PC-3 (cell line): ENCODE measurements at regions not wholly inside any gene's neighbourhood (a gene's known extent, or its start where the extent isn't known, plus 50 kb on each side); places are given as distances from the start of the nearest gene placed in this dataset.

ENCODE experiments used
- ATAC-seq: fragments of 200-7000 bp; cut with Tn5 transposase; 2 replicates; pipeline ENCODE4 v1.9.1; 2020; ENCODE audit warnings: mild to moderate bottlenecking, moderate library complexity
- BruUV-seq: library from RNA; stranded (reverse); fragments of 400-500 nt; replicated peaks from 2 replicates; lab custom pipeline; 2021; lab: Mats Ljungman, UMichigan
- CTCF ChIA-PET: fragments of 300-600 bp; sonication (Branson Sonifier 250); formaldehyde crosslinking; loops from one replicate; lab custom pipeline; 2022; ENCODE audit warnings: antibody characterized with exemption; lab: Charles Lee
- POLR2A ChIA-PET: fragments of 300-600 bp; sonication (Branson Sonifier 250); formaldehyde crosslinking; loops from one replicate; lab custom pipeline; 2022; ENCODE audit warnings: antibody characterized with exemption; ENCODE audit not compliant: unreplicated experiment; lab: Charles Lee
- DNase-seq: peaks from one replicate; pipeline ENCODE4 v3.0.0-alpha.2; 2015
- H2AFZ ChIP-seq: fragments of 300-600 bp; sonication (generic); 2 replicates; pipeline ENCODE4 v1.6.0; 2016; ENCODE audit warnings: antibody characterized with exemption, low read length
- H3F3A ChIP-seq: fragments of 300-600 bp; sonication (generic); one replicate; pipeline ENCODE4 v1.6.0; 2017; ENCODE audit warnings: antibody characterized with exemption, low read length, control low read depth, mild to moderate bottlenecking; ENCODE audit not compliant: unreplicated experiment
- H3K27ac ChIP-seq: fragments of 300-600 bp; sonication (generic); 2 replicates; pipeline ENCODE4 v1.5.1; 2016; ENCODE audit warnings: mild to moderate bottlenecking, low read length
- H3K27me3 ChIP-seq: fragments of 300-600 bp; sonication (generic); 2 replicates; pipeline ENCODE4 v1.6.1; 2016; ENCODE audit warnings: low read length, mixed read lengths
- H3K36me3 ChIP-seq: fragments of 300-600 bp; sonication (generic); 2 replicates; pipeline ENCODE4 v1.6.1; 2016; ENCODE audit warnings: low read depth, mixed run types, low read length, mixed read lengths
- H3K4me1 ChIP-seq: fragments of 300-600 bp; sonication (generic); 2 replicates; pipeline ENCODE4 v1.5.1; 2016; ENCODE audit warnings: low read length; ENCODE audit not compliant: insufficient read depth
- H3K4me2 ChIP-seq: fragments of 300-600 bp; sonication (generic); 2 replicates; pipeline ENCODE4 v1.6.0; 2016; ENCODE audit warnings: low read length
- H3K4me3 ChIP-seq: fragments of 300-600 bp; sonication (generic); 2 replicates; pipeline ENCODE4 v1.5.1; 2016; ENCODE audit warnings: mild to moderate bottlenecking, low read length, mixed read lengths
- H3K79me2 ChIP-seq: fragments of 300-600 bp; sonication (generic); 2 replicates; pipeline ENCODE4 v1.6.1; 2017; ENCODE audit warnings: low read length, mixed read lengths
- H3K9ac ChIP-seq: fragments of 300-600 bp; sonication (generic); 2 replicates; pipeline ENCODE4 v1.6.0; 2016; ENCODE audit warnings: mild to moderate bottlenecking, low read length
- H3K9me2 ChIP-seq: fragments of 300-600 bp; sonication (generic); replicated peaks from 2 replicates; pipeline ENCODE4 v1.6.1; 2016; ENCODE audit warnings: mixed run types, low read length, mixed read lengths
- H3K9me3 ChIP-seq: fragments of 300-600 bp; sonication (generic); 2 replicates; pipeline ENCODE4 v1.6.1; 2016; ENCODE audit warnings: low read length, mixed read lengths
- H4K20me1 ChIP-seq: fragments of 300-600 bp; sonication (generic); 2 replicates; pipeline ENCODE4 v1.6.1; 2016; ENCODE audit warnings: low read length, mixed read lengths
- EZH2 ChIP-seq: fragments of 300-600 bp; sonication (generic); IDR thresholded peaks from one replicate; pipeline ENCODE4 v1.6.1; 2017; ENCODE audit warnings: antibody characterized with exemption, mild to moderate bottlenecking, low read length; ENCODE audit not compliant: unreplicated experiment
- EZH2phosphoT487 ChIP-seq: fragments of 300-600 bp; sonication (generic); IDR thresholded peaks from 2 replicates; pipeline ENCODE4 v1.6.1; 2018; ENCODE audit warnings: mild to moderate bottlenecking, antibody characterized with exemption, low read length, borderline replicate concordance
- intact Hi-C: fragments of 100-400 bp; cut with micrococcal nuclease; formaldehyde crosslinking; loops from 2 replicates; pipeline ENCODE4 v1.9.0; 2023
- TF ChIP-seq, protein P1 (sequence below): fragments of 300-600 bp; sonication (generic); conservative IDR thresholded peaks from 2 replicates; pipeline ENCODE4 v1.5.1; 2017; ENCODE audit warnings: antibody characterized with exemption, low read depth, mild to moderate bottlenecking, low read length

GRCh38 chr14:88993946-88994345 lies 169.5 kb downstream of the TTC8 start:
- no peaks in the 10 kb centered on the region for H3K9me3 ChIP-seq
- ChIA-PET POLR2A (no interaction called here), CTCF (interaction anchor here (0.6 kb wide), 1 partner anchor 81 kb away, joined by 4 read pairs; no protein-coding TSS in a partner anchor)
- peaks cover 38% of the 10 kb centered on the region for H3K4me1 ChIP-seq
- H3K27me3 ChIP-seq, result no peaks in the 10 kb centered on the region
- no peaks in the 10 kb centered on the region for H3K79me2 ChIP-seq
- no peaks in the 10 kb centered on the region for H3K9me2 ChIP-seq
- peak overlapping the region; percentile 33; the same call in 1 of the 2 replicates for H3K4me2 ChIP-seq
- no peak overlapping the region for H3K9ac ChIP-seq
- H3K4me3 ChIP-seq, result no peak overlapping the region
- peak; percentile 61 for ATAC-seq
- no peaks in the 10 kb centered on the region for H4K20me1 ChIP-seq
- no peaks in the 10 kb centered on the region for H3F3A ChIP-seq
- no peak overlapping the region for H2AFZ ChIP-seq
- no TSS peak for BruUV-seq
- peak; percentile 89 for DNase-seq
- TF ChIP-seq, protein P1, sequence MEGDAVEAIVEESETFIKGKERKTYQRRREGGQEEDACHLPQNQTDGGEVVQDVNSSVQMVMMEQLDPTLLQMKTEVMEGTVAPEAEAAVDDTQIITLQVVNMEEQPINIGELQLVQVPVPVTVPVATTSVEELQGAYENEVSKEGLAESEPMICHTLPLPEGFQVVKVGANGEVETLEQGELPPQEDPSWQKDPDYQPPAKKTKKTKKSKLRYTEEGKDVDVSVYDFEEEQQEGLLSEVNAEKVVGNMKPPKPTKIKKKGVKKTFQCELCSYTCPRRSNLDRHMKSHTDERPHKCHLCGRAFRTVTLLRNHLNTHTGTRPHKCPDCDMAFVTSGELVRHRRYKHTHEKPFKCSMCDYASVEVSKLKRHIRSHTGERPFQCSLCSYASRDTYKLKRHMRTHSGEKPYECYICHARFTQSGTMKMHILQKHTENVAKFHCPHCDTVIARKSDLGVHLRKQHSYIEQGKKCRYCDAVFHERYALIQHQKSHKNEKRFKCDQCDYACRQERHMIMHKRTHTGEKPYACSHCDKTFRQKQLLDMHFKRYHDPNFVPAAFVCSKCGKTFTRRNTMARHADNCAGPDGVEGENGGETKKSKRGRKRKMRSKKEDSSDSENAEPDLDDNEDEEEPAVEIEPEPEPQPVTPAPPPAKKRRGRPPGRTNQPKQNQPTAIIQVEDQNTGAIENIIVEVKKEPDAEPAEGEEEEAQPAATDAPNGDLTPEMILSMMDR, result no peak
- TF ChIP-seq EZH2 (no peak), EZH2phosphoT487 (no peak)
- intact Hi-C loops, result no loop called here
- H3K36me3 ChIP-seq, result no peaks in the 10 kb centered on the region
- peak overlapping the region; percentile 43 for H3K27ac ChIP-seq

DNA sequence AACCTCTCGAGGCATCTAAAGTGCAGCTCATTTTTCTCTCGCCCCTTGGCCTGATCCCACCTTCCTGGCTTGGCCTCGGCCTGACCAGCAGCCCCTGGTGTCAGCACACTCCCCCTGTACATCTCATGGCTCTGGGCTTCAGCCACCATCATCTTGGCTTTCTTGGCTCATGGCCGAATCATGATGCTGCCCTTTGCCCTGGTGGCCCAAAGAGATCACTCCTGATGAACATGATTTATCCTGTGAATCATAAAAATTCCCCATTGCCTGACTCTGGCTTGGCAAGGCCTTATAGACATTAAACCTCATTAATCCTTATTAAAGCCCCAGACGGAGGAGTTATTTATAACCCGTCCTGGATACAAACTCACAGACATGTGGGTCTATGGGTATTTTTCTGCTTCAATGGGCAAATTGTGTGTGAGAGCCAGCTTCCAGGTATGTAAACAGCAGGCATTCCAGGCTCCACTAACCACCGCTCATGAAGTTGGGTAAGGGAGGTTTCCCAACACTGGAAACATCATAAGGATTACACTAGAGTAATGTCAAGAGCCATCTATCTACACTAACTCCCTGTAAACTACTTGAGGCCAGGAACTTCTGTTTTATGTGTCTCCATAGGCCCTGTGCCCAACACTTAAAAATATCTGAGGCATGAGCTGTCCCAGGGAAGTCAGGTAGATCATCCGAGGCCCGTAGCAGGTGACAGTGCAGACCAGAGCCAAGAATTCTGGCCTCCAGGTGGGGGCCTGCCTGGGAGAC lies 171.2 kb downstream of the TTC8 start:
- Histone ChIP-seq H3K36me3 (no peaks in the 10 kb centered on the region), H3F3A (no peaks in the 10 kb centered on the region), H3K9me3 (no peaks in the 10 kb centered on the region), H3K9ac (no peak overlapping the region; the same call in 1 of the 2 replicates), H3K9me2 (no peaks in the 10 kb centered on the region), H2AFZ (no peak overlapping the region), H3K27me3 (no peaks in the 10 kb centered on the region), H3K4me1 (peaks cover 46% of the 10 kb centered on the region), H3K79me2 (no peaks in the 10 kb centered on the region), H3K4me2 (peak overlapping the region; percentile 24), H3K27ac (peak overlapping the region; percentile 75), H4K20me1 (no peaks in the 10 kb centered on the region), H3K4me3 (no peak overlapping the region)
- intact Hi-C loops, result no loop called here
- CTCF ChIA-PET, result no interaction called here
- TF ChIP-seq, protein P1, result no peak
- TF ChIP-seq EZH2phosphoT487 (no peak), EZH2 (no peak)
- DNase-seq, result peak; percentile 84
- peak; percentile 37 for ATAC-seq
- POLR2A ChIA-PET, result no interaction called here
- BruUV-seq, result no TSS peak

- Histone ChIP-seq H3K36me3 (no peaks in the 10 kb centered on the region), H3F3A (peaks cover 4% of the 10 kb centered on the region), H3K4me2 (no peak overlapping the region), H2AFZ (no peak overlapping the region), H3K79me2 (no peaks in the 10 kb centered on the region), H3K9me2 (no peaks in the 10 kb centered on the region), H3K27ac (no peak overlapping the region), H4K20me1 (no peaks in the 10 kb centered on the region), H3K27me3 (no peaks in the 10 kb centered on the region), H3K9me3 (no peaks in the 10 kb centered on the region), H3K9ac (no peak overlapping the region), H3K4me1 (peaks cover 56% of the 10 kb centered on the region), H3K4me3 (no peak overlapping the region)
- ChIA-PET CTCF (no interaction called here), POLR2A (no interaction called here)
- DNase-seq (no peak), ATAC-seq (no peak)
- intact Hi-C loops, result no loop called here
- BruUV-seq, result no TSS peak
- TF ChIP-seq, protein P1, result no peak
- TF ChIP-seq EZH2phosphoT487 (no peak), EZH2 (no peak)
Measured at GRCh38 chr14:88998027-88998426, 173.6 kb downstream of the TTC8 start.
